ENCODE measurements at regions not wholly inside any gene's neighbourhood (a gene's known extent, or its start where the extent isn't known, plus 50 kb on each side); places are given as distances from the start of the nearest gene placed in this dataset.
"Not testable (repeated sequence)": the region's sequence is repeated elsewhere in the genome, so short reads cannot be mapped to it uniquely, and the experiment has no call there.

DNA sequence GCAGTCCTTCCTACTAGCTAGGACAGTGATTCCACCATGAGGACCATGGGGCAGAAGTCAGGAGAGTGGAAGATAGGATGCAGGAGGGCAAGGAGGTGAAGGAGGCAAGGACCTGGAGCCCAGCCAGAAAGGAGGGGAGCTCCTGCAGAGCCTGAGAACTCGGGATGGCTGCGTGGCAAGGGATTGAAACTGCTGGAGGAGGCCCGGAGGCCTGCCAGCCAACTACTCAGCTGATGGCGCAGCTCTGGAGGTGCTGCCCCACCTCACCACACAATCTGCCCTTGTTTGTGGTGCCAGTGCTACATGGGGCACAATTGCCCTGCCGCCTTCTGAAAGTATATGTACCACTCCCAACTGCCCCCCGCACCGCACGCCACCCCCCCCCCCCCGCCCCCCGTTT is 307.3 kb upstream of the CHRNA7 start:
- H3K27ac Mint-ChIP-seq, H3K4me3 Mint-ChIP-seq: not testable (repeated sequence)

DNA sequence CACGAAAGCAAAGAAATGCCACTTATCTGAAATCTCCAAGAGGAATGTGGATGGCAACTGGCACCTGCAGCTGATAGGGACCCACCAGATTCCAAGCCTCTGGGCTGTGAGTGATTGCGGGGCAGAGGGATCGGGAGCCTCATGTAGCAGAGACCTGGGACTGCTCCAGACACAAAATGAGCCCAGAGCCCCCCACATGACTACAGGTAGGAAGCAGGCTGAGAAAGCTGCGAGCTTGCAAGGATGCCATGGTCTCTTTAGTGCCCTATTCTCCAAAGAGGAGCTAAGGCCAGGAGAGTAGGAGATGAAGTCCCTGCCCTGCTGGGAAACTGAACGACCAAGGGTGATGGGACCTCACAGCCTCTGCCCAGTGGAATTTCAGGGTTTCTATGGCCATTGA is 305.4 kb upstream of the CHRNA7 start:
- H3K36me3 Mint-ChIP-seq; H3K9me3 Mint-ChIP-seq; DNase-seq; H3K27me3 Mint-ChIP-seq; H3K4me1 Mint-ChIP-seq; POLR2A ChIA-PET; ATAC-seq (ENCODE audit: low read depth); H3K27ac Mint-ChIP-seq; H3K4me3 Mint-ChIP-seq: not testable (repeated sequence)

More for the DNA sequence above, 307.3 kb upstream of the CHRNA7 start:
- H3K4me1 Mint-ChIP-seq; H3K9me3 Mint-ChIP-seq; H3K27me3 Mint-ChIP-seq; POLR2A ChIA-PET; DNase-seq; ATAC-seq (ENCODE audit: low read depth); H3K36me3 Mint-ChIP-seq: not testable (repeated sequence)

DNA sequence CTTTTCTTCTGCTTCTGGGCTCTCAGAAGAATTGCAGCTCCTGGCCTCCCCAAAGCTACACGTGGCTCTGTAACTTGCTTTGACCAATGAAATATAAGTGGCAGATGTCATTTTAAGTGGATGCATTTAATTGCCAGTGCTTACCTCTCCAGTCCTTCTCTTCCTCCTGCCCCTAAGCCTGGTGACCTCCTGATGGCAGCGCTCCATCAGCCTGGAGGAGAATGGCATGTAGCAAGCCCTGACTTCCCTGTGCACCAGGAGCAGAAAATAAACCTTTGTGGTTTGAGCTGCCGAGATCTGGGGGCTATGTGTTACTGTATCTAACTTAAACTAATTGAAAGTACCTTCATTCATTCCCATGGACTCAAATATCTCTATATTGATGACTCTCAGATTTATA is 304.7 kb upstream of the CHRNA7 start:
- H3K27ac Mint-ChIP-seq; H3K27me3 Mint-ChIP-seq; POLR2A ChIA-PET; DNase-seq; H3K36me3 Mint-ChIP-seq; ATAC-seq (ENCODE audit: low read depth); H3K4me1 Mint-ChIP-seq; H3K9me3 Mint-ChIP-seq; H3K4me3 Mint-ChIP-seq: not testable (repeated sequence)

DNA sequence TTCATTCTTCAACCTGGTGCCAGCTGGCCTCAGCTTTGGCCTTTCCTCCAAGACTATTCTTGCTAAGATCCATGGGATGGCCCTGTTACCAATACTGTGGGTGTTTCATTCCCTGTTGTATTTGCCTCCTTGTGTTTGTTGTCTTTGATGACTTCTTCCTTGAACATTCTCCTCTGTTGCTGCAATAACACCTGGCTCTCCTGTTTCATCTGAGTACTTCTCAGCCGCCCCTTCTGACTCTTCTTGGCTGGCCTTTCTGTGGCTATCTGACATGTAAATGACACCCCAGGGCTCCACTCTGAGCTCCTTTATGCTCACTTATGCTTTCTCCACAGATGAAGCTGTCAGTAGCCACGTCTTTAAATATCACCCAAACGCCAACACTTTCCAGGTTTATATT is 302.7 kb upstream of the CHRNA7 start:
- Mint-ChIP-seq H3K9me3 (peaks cover 2% of the 10 kb centered on the region), H3K4me3 (no peak overlapping the region), H3K36me3 (no peaks in the 10 kb centered on the region), H3K4me1 (peaks cover 1% of the 10 kb centered on the region), H3K27ac (no peak overlapping the region), H3K27me3 (peaks cover 3% of the 10 kb centered on the region)
- ATAC-seq (ENCODE audit: low read depth), result no peak
- DNase-seq, result no peak
- POLR2A ChIA-PET, result no interaction called here

DNA sequence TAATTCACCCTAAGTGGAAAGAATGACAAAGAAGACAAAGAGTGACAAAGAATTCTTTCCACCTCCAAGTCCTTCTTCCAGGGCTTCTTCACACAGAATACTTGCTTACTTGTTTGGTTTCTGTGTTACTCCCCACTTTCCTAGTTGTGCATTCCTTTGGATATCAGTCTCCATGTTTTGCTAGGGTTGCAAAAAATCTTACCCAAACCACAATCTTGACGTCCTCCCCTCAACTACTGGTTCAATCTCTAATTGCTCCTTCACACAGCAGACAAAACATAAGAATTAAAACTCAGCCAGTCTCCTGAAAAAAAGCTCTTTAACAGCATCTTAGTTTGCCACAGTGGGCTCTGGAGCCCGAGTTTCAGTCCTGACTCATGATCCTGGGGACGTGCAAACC is 297.6 kb upstream of the CHRNA7 start:
- Mint-ChIP-seq H3K4me3 (no peak overlapping the region), H3K4me1 (peaks cover 1% of the 10 kb centered on the region), H3K9me3 (peaks cover 2% of the 10 kb centered on the region), H3K27ac (no peak overlapping the region), H3K27me3 (peaks cover 7% of the 10 kb centered on the region), H3K36me3 (no peaks in the 10 kb centered on the region)
- no peak for DNase-seq
- POLR2A ChIA-PET, result no interaction called here
- no peak for ATAC-seq (ENCODE audit: low read depth)

DNA sequence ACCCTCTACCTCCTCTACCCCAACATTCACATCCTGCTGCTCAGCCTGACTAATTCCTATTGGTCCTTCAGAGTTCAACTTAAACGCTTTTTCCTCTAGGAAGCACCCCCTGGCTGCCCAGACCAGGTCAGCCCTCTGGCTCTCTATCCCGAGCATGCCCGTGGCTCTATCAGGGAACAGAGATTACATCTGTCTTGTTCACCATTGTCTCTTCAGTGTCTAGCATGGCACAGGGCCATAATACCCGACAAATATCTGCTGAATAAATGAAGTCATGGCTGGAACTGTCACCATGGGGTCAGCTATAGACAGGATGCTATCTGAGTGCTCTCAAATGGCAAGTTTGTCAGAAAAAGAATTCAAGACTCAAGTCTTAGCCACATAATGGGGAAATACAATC is 296.9 kb upstream of the CHRNA7 start:
- H3K4me3 Mint-ChIP-seq, result no peak overlapping the region
- DNase-seq (no peak), ATAC-seq (ENCODE audit: low read depth) (no peak)
- peaks cover 2% of the 10 kb centered on the region for H3K9me3 Mint-ChIP-seq
- H3K36me3 Mint-ChIP-seq, result no peaks in the 10 kb centered on the region
- H3K27me3 Mint-ChIP-seq, result peaks cover 7% of the 10 kb centered on the region
- POLR2A ChIA-PET, result no interaction called here
- no peak overlapping the region for H3K27ac Mint-ChIP-seq
- peaks cover 1% of the 10 kb centered on the region for H3K4me1 Mint-ChIP-seq

DNA sequence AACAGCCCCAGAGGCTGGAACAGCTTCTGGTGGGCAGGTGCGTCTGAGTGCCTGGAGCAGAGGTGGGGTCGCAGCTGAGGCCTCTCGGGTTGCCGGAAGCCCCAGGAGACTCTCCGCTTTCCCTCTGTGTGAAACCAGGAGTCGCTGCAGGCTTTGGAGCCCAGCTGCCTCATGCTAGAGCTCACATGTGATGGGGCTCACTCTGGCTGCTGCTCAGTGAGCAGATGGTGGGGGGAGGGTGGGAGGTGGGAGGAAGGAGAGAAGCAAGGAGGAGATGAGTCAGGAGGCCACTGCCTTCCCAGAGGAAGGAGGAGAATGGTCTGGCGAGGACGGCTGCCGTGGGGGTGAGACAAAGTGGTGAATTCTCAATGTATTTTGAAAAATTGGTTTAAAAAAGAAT is 290.1 kb upstream of the CHRNA7 start:
- Mint-ChIP-seq H3K27ac (no peak overlapping the region), H3K9me3 (peaks cover 7% of the 10 kb centered on the region), H3K4me3 (no peak overlapping the region), H3K4me1 (no peaks in the 10 kb centered on the region), H3K36me3 (no peaks in the 10 kb centered on the region), H3K27me3 (peaks cover 5% of the 10 kb centered on the region)
- POLR2A ChIA-PET, result no interaction called here
- ATAC-seq (ENCODE audit: low read depth) (no peak), DNase-seq (no peak)

DNA sequence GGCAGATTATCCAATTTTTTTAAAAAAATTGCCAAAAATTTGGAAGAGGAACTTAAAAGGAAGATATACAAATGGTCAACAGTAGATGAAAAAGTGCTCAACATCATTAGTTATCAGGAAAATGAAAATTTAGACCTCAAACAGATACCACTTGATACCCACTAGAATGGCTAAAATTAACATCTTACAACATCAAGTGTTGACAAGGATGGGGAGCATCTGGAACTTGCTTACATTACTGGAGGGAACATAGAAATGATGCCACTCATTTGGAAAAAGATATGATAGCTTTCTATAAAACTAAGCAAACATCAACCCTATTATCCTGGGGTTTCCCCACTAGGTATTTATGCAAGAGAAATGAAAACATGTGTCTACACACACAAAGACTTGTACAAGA is 284.5 kb upstream of the CHRNA7 start:
- no peaks in the 10 kb centered on the region for H3K36me3 Mint-ChIP-seq
- no peaks in the 10 kb centered on the region for H3K4me1 Mint-ChIP-seq
- H3K27me3 Mint-ChIP-seq, result peaks cover 17% of the 10 kb centered on the region
- no peak for DNase-seq
- no peak overlapping the region for H3K4me3 Mint-ChIP-seq
- peaks cover 5% of the 10 kb centered on the region for H3K9me3 Mint-ChIP-seq
- no peak for ATAC-seq (ENCODE audit: low read depth)
- H3K27ac Mint-ChIP-seq, result no peak overlapping the region
- POLR2A ChIA-PET, result no interaction called here

DNA sequence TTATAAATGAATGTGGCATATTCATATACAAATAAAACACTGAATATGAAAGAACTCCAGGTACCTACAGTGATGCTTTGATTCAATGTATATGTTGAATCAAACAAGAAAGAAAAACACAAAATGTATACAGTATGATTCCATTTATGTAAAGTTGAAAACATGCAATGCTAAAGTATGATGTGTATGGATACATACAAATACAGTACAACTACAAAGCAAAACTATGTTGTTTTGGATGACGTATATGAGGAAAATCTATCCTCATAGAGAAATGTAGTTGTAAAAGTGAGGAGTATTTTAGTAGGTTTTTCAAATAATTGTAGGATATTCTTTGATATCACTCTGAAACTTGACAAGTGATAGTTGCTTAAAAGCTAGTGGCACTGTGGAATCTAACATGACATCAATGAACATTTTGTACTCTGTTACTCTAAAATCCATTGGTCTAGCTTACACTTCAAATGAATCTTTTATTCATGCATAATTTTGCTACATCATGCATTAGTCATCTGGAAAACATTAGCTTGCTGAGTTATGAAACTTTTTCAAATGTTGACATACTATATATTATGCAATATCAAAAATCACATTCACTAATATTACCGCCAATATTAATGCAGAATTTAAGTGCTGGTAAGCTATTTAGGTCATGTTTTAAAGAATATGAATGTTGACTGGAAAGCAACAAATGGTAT is 278.1 kb upstream of the CHRNA7 start:
- no peaks in the 10 kb centered on the region for H3K4me1 Mint-ChIP-seq
- ATAC-seq (ENCODE audit: low read depth) (no peak), DNase-seq (no peak)
- H3K27ac Mint-ChIP-seq, result no peak overlapping the region
- H3K36me3 Mint-ChIP-seq, result no peaks in the 10 kb centered on the region
- H3K4me3 Mint-ChIP-seq, result no peak overlapping the region
- POLR2A ChIA-PET, result no interaction called here
- H3K27me3 Mint-ChIP-seq, result peaks cover 5% of the 10 kb centered on the region
- H3K9me3 Mint-ChIP-seq, result peaks cover 2% of the 10 kb centered on the region

DNA sequence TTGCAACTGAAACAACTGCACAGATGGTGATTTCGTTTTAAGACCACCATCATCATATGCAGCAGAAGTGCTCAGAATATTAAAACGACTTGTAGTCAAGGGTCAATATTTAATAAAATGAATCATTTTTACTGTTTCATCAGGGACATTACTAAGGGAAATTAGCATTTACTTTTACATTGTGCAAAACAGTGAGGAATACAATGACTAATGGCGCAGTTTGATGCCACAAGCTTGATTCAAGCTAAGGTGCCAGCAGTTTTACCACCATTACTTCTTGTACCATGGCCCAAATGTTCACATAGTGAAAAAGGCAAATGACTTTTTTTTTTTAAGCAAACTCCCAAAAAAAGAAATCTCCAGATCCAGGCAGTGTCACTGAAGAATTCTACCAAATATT is 277.4 kb upstream of the CHRNA7 start:
- Mint-ChIP-seq H3K4me1 (no peaks in the 10 kb centered on the region), H3K36me3 (no peaks in the 10 kb centered on the region), H3K27me3 (peaks cover 5% of the 10 kb centered on the region), H3K27ac (no peak overlapping the region), H3K9me3 (peaks cover 2% of the 10 kb centered on the region), H3K4me3 (no peak overlapping the region)
- no peak for ATAC-seq (ENCODE audit: low read depth)
- POLR2A ChIA-PET, result no interaction called here
- no peak for DNase-seq

DNA sequence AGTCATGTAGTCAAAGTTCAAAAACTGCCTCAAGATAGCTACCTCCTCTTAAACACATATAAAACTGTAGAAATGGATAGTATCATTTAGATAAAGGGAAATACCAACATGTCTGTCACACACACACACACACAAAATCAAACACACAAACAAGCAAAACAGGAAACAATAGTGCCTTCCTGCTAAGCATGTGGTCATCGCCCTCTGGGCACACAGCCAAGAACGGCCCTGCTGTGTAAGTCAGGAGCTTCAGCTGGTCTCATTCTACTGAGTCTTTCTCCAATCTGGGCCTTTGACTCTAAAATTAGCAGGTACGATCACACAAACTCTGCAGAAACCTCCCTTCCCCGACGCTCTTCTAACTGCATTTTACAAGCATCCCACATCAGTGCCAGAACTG is 272.2 kb upstream of the CHRNA7 start:
- DNase-seq, result no peak
- no peaks in the 10 kb centered on the region for H3K4me1 Mint-ChIP-seq

DNA sequence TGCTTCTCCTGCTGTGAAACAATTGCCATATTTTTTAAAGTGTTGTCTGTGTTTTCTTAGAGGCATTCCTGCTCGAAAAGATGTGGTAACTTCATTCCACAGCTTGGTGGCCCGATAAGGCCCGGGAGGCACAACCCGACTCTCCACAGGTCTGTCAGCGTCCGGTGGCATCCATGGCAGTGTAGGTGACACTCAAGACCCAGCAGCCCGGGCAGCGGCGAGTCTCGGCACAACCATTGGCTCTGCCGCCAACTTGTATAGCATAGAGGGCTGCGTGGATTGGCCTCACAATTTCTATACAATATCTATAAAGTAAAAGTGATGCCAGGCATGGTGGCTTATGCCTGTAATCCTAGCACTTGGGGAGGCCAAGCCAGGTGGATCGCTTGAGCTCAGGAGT is 262.3 kb upstream of the CHRNA7 start:
- H3K27me3 Mint-ChIP-seq, result peaks cover 11% of the 10 kb centered on the region
- ATAC-seq (ENCODE audit: low read depth) (no peak), DNase-seq (no peak)
- no peak overlapping the region for H3K4me3 Mint-ChIP-seq
- no peak overlapping the region for H3K27ac Mint-ChIP-seq
- no peaks in the 10 kb centered on the region for H3K4me1 Mint-ChIP-seq
- no peaks in the 10 kb centered on the region for H3K36me3 Mint-ChIP-seq
- no peaks in the 10 kb centered on the region for H3K9me3 Mint-ChIP-seq
- POLR2A ChIA-PET, result no interaction called here

More for the DNA sequence above, 272.2 kb upstream of the CHRNA7 start:
- no peaks in the 10 kb centered on the region for H3K9me3 Mint-ChIP-seq
- H3K27ac Mint-ChIP-seq, result no peak overlapping the region
- H3K27me3 Mint-ChIP-seq, result peaks cover 17% of the 10 kb centered on the region
- no peak for ATAC-seq (ENCODE audit: low read depth)
- no peaks in the 10 kb centered on the region for H3K36me3 Mint-ChIP-seq
- POLR2A ChIA-PET, result no interaction called here
- H3K4me3 Mint-ChIP-seq, result no peak overlapping the region

DNA sequence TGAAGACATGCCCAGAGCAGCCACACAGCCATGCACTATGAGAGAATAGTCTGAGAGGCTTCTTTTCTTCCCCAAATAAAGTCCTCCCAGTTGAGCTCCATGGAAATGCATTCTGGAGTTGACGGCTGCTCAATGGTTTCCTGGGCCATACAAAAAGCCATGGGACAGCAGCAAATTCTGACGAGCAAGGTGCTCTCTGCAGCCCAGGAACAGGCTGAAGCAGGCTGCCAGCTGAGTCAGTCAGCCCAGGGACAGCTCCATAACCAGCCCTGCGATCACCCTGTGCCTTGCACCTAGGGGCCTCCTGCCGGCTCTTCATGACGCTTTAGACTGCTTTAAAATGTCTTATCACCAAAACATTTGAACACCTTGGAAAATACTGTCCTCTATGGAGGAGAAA is 256.3 kb upstream of the CHRNA7 start:
- POLR2A ChIA-PET, result no interaction called here
- ATAC-seq (ENCODE audit: low read depth) (no peak), DNase-seq (no peak)
- Mint-ChIP-seq H3K27ac (no peak overlapping the region), H3K4me1 (no peaks in the 10 kb centered on the region), H3K36me3 (no peaks in the 10 kb centered on the region), H3K4me3 (no peak overlapping the region), H3K9me3 (no peaks in the 10 kb centered on the region), H3K27me3 (peaks cover 1% of the 10 kb centered on the region)

DNA sequence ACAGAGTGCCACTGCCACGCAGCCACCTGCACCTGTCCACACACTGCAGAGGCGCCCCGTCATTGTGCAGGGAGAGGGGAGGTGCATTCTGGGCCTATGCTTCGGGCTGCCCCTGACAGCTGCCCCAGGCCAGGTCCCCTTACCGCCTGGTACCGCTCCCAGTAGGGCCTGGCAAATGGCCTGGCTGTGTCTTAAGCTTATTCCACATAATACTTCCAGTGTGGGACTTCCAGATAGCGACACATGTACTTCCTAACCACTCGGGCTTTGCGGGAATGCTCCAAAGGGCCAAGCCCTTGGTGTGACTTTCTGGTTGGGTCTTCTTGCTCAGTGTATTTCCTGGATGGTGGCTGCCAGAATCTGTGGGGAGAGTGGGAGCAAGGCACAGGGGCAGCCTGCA is 254.3 kb upstream of the CHRNA7 start:
- Mint-ChIP-seq H3K36me3 (no peaks in the 10 kb centered on the region), H3K9me3 (no peaks in the 10 kb centered on the region), H3K27me3 (peaks cover 1% of the 10 kb centered on the region), H3K27ac (no peak overlapping the region), H3K4me3 (no peak overlapping the region), H3K4me1 (no peaks in the 10 kb centered on the region)
- POLR2A ChIA-PET, result no interaction called here
- ATAC-seq (ENCODE audit: low read depth) (no peak), DNase-seq (no peak)

DNA sequence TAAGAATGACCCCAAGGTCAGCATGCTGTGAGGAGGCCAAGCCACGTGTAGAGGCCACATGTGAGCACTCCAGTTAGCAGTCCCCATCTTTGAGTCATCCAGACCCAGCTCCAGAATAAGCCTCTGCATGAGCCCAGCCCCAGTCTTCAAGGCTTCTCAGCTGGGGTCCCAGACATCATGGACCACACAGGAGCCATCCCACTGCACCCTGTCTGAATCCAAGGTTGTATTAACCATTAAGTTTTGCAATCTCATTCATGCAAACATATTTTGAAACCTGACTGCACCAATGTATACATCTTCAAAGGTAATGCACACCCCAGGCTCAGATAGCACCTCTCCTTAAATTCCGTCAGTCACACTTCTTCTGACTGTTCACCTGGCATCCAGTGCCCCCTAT is 249.1 kb upstream of the CHRNA7 start:
- no peak for ATAC-seq (ENCODE audit: low read depth)
- no peaks in the 10 kb centered on the region for H3K4me1 Mint-ChIP-seq
- H3K9me3 Mint-ChIP-seq, result no peaks in the 10 kb centered on the region
- no peak for DNase-seq
- no peak overlapping the region for H3K4me3 Mint-ChIP-seq
- H3K36me3 Mint-ChIP-seq, result no peaks in the 10 kb centered on the region
- peaks cover 7% of the 10 kb centered on the region for H3K27me3 Mint-ChIP-seq
- POLR2A ChIA-PET, result no interaction called here
- H3K27ac Mint-ChIP-seq, result no peak overlapping the region

Data from activated naive CD8-positive, alpha-beta T cell treated with anti-CD3 and anti-CD28 coated beads, Interleukin-2, amount 10 ng/mL, durations not matched to agents 7 days and 5 days (primary cell).